ENCODE measurements at regions not wholly inside any gene's neighbourhood (a gene's known extent, or its start where the extent isn't known, plus 50 kb on each side); places are given as distances from the start of the nearest gene placed in this dataset.

- no peak overlapping the region for H3K4me3 ChIP-seq (ENCODE audit: low read depth, low read length)
- no peak for TF ChIP-seq ZNF473 (tag by site-specific recombination; IDR thresholded peaks at IDR 0.05)
- no peak for TF ChIP-seq ZNF184 (tag by site-specific recombination; IDR thresholded peaks at IDR 0.05)
- TF ChIP-seq IKZF3 (tag by site-specific recombination; IDR thresholded peaks at IDR 0.05): no peak
- TF ChIP-seq ZNF350 (tag by site-specific recombination; IDR thresholded peaks at IDR 0.05): no peak
- no peak for TF ChIP-seq ZBTB8A (tag by site-specific recombination; IDR thresholded peaks at IDR 0.05)
- no peak for TF ChIP-seq ZBTB7A (tag by site-specific recombination; IDR thresholded peaks at IDR 0.05; ENCODE audit: low read depth)
- no peak for TF ChIP-seq ZNF571 (tag by site-specific recombination; IDR thresholded peaks at IDR 0.05)
- TF ChIP-seq TRIM28 (IDR thresholded peaks at IDR 0.05; ENCODE audit: borderline replicate concordance, low read length): no peak
- TF ChIP-seq, protein P1, sequence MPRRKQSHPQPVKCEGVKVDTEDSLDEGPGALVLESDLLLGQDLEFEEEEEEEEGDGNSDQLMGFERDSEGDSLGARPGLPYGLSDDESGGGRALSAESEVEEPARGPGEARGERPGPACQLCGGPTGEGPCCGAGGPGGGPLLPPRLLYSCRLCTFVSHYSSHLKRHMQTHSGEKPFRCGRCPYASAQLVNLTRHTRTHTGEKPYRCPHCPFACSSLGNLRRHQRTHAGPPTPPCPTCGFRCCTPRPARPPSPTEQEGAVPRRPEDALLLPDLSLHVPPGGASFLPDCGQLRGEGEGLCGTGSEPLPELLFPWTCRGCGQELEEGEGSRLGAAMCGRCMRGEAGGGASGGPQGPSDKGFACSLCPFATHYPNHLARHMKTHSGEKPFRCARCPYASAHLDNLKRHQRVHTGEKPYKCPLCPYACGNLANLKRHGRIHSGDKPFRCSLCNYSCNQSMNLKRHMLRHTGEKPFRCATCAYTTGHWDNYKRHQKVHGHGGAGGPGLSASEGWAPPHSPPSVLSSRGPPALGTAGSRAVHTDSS (tag by site-specific recombination; IDR thresholded peaks at IDR 0.05): no peak
- TF ChIP-seq, protein P2, sequence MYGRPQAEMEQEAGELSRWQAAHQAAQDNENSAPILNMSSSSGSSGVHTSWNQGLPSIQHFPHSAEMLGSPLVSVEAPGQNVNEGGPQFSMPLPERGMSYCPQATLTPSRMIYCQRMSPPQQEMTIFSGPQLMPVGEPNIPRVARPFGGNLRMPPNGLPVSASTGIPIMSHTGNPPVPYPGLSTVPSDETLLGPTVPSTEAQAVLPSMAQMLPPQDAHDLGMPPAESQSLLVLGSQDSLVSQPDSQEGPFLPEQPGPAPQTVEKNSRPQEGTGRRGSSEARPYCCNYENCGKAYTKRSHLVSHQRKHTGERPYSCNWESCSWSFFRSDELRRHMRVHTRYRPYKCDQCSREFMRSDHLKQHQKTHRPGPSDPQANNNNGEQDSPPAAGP (tag by site-specific recombination; IDR thresholded peaks at IDR 0.05): no peak
- no peak for TF ChIP-seq ZNF157 (tag by site-specific recombination; IDR thresholded peaks at IDR 0.05)
- TF ChIP-seq YY2 (tag by site-specific recombination; IDR thresholded peaks at IDR 0.05): no peak
- no peak for TF ChIP-seq PRDM6 (tag by site-specific recombination; IDR thresholded peaks at IDR 0.05)
- POLR2A ChIA-PET: no interaction called here
- no peak overlapping the region for H3K27ac ChIP-seq (ENCODE audit: extremely low read depth, low read depth, low read length)
- CTCF ChIA-PET: no interaction called here
- H3K9me3 ChIP-seq (ENCODE audit: control insufficient read depth, insufficient read depth, low read depth, low read length): no peaks in the 10 kb centered on the region
- H3K36me3 ChIP-seq (ENCODE audit: control insufficient read depth in 2 of 2, insufficient read depth in 1 of 2, low read length in 2 of 2): no peaks in the 10 kb centered on the region
- no peaks in the 10 kb centered on the region for H3K4me1 ChIP-seq (ENCODE audit: control insufficient read depth, insufficient read depth, low read length)
Observed at GRCh38 chr4:137967480-137968190, 274.5 kb downstream of the SLC7A11 start.

GRCh38 chr4:137966504-137966903 is 275.6 kb downstream of the SLC7A11 start:
- no peaks in the 10 kb centered on the region for H3K4me1 ChIP-seq (ENCODE audit: control insufficient read depth, insufficient read depth, low read length)
- CTCF ChIA-PET: no interaction called here
- no peaks in the 10 kb centered on the region for H3K36me3 ChIP-seq (ENCODE audit: control insufficient read depth in 2 of 2, insufficient read depth in 1 of 2, low read length in 2 of 2)
- TF ChIP-seq TSHZ1 (tag by site-specific recombination; IDR thresholded peaks at IDR 0.05; ENCODE audit: borderline replicate concordance) (no peak), ZNF768 (tag by site-specific recombination; IDR thresholded peaks at IDR 0.05) (no peak), ZBTB20 (tag by site-specific recombination; IDR thresholded peaks at IDR 0.05) (no peak), ZBTB1 (tag by site-specific recombination; IDR thresholded peaks at IDR 0.05) (no peak)
- no peak overlapping the region for H3K4me3 ChIP-seq (ENCODE audit: low read depth, low read length)
- H3K27ac ChIP-seq (ENCODE audit: extremely low read depth, low read depth, low read length): no peak overlapping the region
- POLR2A ChIA-PET: no interaction called here
- H3K9me3 ChIP-seq (ENCODE audit: control insufficient read depth, insufficient read depth, low read depth, low read length): no peaks in the 10 kb centered on the region

All from HEK293 (cell line).